Ramos (cell line): ENCODE measurements at regions not wholly inside any gene's neighbourhood (a gene's known extent, or its start where the extent isn't known, plus 50 kb on each side); places are given as distances from the start of the nearest gene placed in this dataset.
"Not testable (repeated sequence)": the region's sequence is repeated elsewhere in the genome, so short reads cannot be mapped to it uniquely, and the experiment has no call there.

Source experiments
- in situ Hi-C: fragments of 300-500 bp; cut with MboI; formaldehyde crosslinking; loops from one replicate; pipeline ENCODE4 v1.14.3; 2022; ENCODE audit warnings: low sequenced_read_pairs; ENCODE audit not compliant: unreplicated experiment

DNA sequence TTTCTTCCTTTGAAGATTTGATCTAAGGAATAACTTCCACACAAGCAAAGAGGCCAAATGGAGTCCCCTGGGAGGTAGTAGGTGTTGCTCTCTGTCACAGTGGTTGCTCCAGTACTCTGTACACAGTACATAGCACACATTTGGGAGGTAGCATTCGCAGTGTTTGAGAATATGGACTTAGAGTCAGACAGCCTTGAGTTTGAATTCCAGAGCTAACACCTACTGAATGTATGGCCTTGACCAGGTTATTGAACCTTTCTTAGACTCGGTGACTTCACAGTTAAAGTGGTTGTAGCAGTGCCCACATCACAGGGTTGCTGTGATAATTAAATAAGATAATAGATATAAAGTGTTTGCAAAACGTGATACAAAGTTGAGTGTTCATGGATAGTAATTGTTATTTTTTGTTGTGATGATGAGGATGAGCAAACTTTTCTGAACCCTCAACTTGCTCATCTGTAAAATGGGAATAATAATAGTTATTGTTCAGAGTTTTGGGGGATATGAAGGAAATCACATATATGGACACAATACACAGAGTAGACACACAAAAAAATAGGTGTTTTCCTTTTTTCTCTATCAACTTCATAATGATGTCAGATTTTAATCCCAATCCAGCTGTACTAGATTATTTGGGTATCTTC lies 271.6 kb upstream of the CRY1 start:
- in situ Hi-C loops, result no loop called here

DNA sequence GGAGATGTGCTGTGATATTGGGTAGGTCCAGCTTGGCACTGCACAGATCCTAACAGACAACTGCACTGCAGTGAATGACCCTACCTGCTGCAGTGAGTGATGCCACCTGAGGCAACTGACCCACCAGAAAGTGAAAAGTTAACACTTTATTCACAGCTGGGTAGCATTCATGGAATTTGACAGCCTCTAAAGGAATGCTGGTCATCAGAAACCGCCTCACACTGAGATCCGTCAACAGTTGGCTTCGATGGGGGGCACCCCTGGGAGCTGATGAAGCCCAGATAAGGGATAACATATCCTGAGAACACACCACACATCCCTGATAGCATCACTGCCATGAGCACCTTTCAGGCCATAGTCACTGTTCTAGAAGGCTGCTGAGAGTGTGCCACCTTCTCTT lies 272.4 kb upstream of the CRY1 start:
- in situ Hi-C loops, result no loop called here

- in situ Hi-C loops, result no loop called here
These were observed 273.0 kb upstream of the CRY1 start for GRCh38 chr12:107366322-107366721.

DNA sequence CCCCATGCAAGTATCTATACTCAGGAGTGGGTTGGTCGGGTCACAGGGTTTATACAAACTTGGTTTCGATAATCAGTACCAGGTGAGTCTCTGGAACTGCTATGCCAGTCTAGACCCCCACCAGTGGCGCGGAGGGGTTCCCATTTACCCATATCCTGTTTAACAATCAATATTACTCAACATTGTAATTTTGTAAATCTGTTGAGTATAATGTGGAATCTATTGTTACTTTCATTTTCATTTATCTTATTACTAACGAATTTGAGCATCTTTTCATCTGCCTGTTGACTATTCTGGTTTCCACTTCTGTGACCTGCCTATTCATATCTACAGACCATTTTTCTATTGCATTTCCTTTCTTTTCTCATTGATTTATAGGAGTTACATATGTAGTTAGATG lies 275.2 kb upstream of the CRY1 start:
- in situ Hi-C loops, result no loop called here

- in situ Hi-C loops, result no loop called here
These were observed 275.7 kb upstream of the CRY1 start for GRCh38 chr12:107369006-107369405.

DNA sequence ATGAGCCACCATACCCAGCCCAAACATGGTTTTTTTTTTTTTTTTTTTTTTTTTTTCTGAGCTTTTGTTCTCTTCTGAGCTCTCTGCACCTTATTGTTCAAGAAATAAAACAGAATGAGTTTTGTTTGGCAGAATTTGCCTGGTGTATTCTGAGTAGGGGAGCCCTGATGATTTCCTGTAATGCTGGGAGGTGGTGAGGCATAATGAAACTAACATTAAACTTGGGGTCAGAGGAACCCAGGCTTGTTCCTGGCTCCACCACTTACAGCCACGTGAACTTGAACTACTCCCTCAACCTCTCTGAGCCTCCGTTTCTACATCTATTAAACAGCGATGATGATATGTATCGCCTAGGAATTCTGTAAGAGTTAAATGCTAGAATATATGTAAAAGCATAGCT lies 276.3 kb upstream of the CRY1 start:
- in situ Hi-C loops, result no loop called here

- in situ Hi-C loops, result no loop called here
These were observed 278.9 kb upstream of the CRY1 start for GRCh38 chr12:107372229-107372658.

- in situ Hi-C loops, result no loop called here
These were observed 280.0 kb upstream of the CRY1 start for GRCh38 chr12:107373238-107373809.

- in situ Hi-C loops, result no loop called here
These were observed 281.0 kb upstream of the CRY1 start for GRCh38 chr12:107374161-107374840.

GRCh38 chr12:107375231-107375630 lies 281.9 kb upstream of the CRY1 start:
- in situ Hi-C loops, result no loop called here

GRCh38 chr12:107377596-107378385 lies 284.4 kb upstream of the CRY1 start:
- in situ Hi-C loops, result no loop called here

- in situ Hi-C loops, result no loop called here
These were observed 285.3 kb upstream of the CRY1 start for GRCh38 chr12:107378609-107379008.

DNA sequence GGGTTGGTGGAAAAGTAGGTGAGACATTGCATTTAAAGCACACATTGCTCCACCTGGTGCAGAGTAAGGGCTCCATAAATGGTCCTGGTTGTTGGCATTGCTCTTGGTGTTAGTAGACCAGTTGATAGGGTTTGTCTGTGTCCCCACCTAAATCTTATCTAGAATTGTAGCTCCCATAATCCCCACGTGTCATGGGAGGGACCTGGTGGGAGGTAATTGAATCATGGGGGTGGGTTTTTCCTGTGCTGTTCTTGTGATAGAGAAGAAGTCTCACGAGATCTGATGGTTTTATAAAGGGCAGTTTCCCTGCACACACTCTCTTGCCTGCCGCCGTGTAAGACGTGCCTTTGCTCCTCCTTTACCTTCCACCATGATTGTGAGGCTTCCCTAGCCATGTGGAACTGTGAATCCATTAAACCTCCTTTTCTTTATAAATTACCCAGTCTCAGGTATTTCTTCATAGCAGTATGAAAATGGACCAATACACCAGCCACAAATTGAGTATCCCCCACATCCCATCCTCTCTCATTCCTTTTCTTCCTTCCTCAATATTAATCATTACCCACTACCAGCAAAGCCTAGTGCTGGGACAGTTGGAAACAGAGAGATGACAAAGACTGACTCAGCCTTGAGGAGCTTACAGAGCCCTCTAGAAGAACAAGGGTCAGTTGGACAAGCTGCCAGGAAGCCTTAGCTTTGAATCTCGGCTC lies 285.9 kb upstream of the CRY1 start:
- in situ Hi-C loops, result not testable (repeated sequence)

GRCh38 chr12:107379852-107380567 lies 286.7 kb upstream of the CRY1 start:
- in situ Hi-C loops, result no loop called here

DNA sequence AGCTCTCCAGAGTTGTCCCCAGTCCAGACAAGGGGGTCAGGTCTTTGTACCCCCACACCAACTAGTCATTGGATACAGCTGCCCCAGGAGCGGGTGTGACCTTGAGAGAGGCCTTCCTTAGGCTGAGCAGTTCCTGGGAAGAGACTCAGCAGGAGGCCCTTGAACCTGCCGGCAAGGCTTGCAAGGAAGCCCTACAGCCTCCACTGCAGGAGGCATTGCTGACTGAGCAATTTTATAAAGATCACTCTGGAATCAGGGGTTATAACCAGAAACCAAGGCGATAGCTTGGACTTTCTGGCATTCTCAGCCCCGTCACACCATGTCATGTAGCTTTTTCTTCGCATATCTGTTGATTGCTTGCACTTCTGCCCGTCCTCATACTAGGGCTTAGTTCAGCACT lies 291.3 kb upstream of the CRY1 start:
- in situ Hi-C loops, result no loop called here

- in situ Hi-C loops, result no loop called here
These were observed 292.2 kb upstream of the CRY1 start for GRCh38 chr12:107385509-107385908.

- in situ Hi-C loops, result no loop called here
These were observed 293.2 kb upstream of the CRY1 start for GRCh38 chr12:107386569-107386968.

- in situ Hi-C loops, result no loop called here
These were observed 294.9 kb upstream of the CRY1 start for GRCh38 chr12:107388263-107388662.

GRCh38 chr12:107390414-107390813 lies 295.2 kb upstream of the PWP1 start:
- in situ Hi-C loops, result no loop called here
